ENCODE measurements at regions not wholly inside any gene's neighbourhood (a gene's known extent, or its start where the extent isn't known, plus 50 kb on each side); places are given as distances from the start of the nearest gene placed in this dataset.

- Histone ChIP-seq H3K4me1 (no peaks in the 10 kb centered on the region), H3K9me3 (no peaks in the 10 kb centered on the region), H3K27me3 (no peaks in the 10 kb centered on the region), H3K27ac (no peak overlapping the region), H3K4me3 (no peak overlapping the region), H3K36me3 (no peaks in the 10 kb centered on the region)
- intact Hi-C loops (cut with DNase I; ENCODE audit: low total_unique reads), result no loop called here
- TF ChIP-seq CTCF (IDR thresholded peaks at IDR 0.05), result no peak
- no peak for TF ChIP-seq POLR2AphosphoS5 (IDR thresholded peaks at IDR 0.05)
- no peak for TF ChIP-seq POLR2A (IDR thresholded peaks at IDR 0.05)
- DNase-seq (ENCODE audit: low spot score in 2 of 2), result no peak
These were observed 52.5 kb upstream of the ZNF728 start for GRCh38 chr19:23055501-23055900.

- H3K36me3 ChIP-seq, result no peaks in the 10 kb centered on the region
- H3K27me3 ChIP-seq, result no peaks in the 10 kb centered on the region
- H3K4me1 ChIP-seq, result no peaks in the 10 kb centered on the region
- no peak for DNase-seq (ENCODE audit: low spot score in 2 of 2)
- no peaks in the 10 kb centered on the region for H3K9me3 ChIP-seq
- no peak overlapping the region for H3K4me3 ChIP-seq
- no peak for TF ChIP-seq POLR2A (IDR thresholded peaks at IDR 0.05)
- TF ChIP-seq CTCF (IDR thresholded peaks at IDR 0.05), result no peak
- TF ChIP-seq POLR2AphosphoS5 (IDR thresholded peaks at IDR 0.05), result no peak
- H3K27ac ChIP-seq, result no peak overlapping the region
- intact Hi-C loops (cut with DNase I; ENCODE audit: low total_unique reads), result no loop called here
These were observed 51.5 kb upstream of the ZNF728 start for GRCh38 chr19:23054456-23054855.
